HG03439 (cell line): ENCODE measurements at regions not wholly inside any gene's neighbourhood (a gene's known extent, or its start where the extent isn't known, plus 50 kb on each side); places are given as distances from the start of the nearest gene placed in this dataset.
"Not testable (repeated sequence)": the region's sequence is repeated elsewhere in the genome, so short reads cannot be mapped to it uniquely, and the experiment has no call there.

Source experiments
- ATAC-seq: cut with Tn5 transposase; IDR thresholded peaks from one replicate; pipeline ENCODE4 v1.9.1; 2021; ENCODE audit warnings: mild to moderate bottlenecking, moderate library complexity; ENCODE audit not compliant: unreplicated experiment

- ATAC-seq, result no peak
Observed at GRCh38 chr10:60479305-60480020, 89.8 kb upstream of the ANK3 start.

GRCh38 chr10:60476451-60476850 lies 86.8 kb upstream of the ANK3 start:
- no peak for ATAC-seq

- ATAC-seq, result no peak
Observed at GRCh38 chr10:60473557-60473956, 83.9 kb upstream of the ANK3 start.

GRCh38 chr10:60470091-60470490 lies 80.4 kb upstream of the ANK3 start:
- no peak for ATAC-seq

DNA sequence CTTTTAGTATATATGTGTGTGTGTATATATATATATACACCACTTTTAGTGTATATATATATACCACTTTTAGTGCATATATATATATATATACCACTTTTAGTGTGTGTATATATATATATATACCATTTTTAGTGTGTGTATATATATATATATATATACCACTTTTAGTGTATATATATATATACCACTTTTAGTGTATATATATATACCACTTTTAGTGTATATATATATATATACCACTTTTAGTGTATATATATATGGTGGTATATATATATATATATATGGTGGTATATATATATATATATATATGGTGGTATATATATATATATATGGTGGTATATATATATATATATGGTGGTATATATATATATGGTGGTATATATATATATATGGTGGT lies 79.5 kb upstream of the ANK3 start:
- ATAC-seq, result not testable (repeated sequence)

- ATAC-seq, result no peak
Observed at GRCh38 chr10:60467202-60467546, 77.5 kb upstream of the ANK3 start.

- no peak for ATAC-seq
Observed at GRCh38 chr10:60466267-60467201, 76.9 kb upstream of the ANK3 start.

- ATAC-seq, result no peak
Observed at GRCh38 chr10:60465801-60466200, 76.1 kb upstream of the ANK3 start.

- no peak for ATAC-seq
Observed at GRCh38 chr10:60464659-60465058, 75.0 kb upstream of the ANK3 start.

DNA sequence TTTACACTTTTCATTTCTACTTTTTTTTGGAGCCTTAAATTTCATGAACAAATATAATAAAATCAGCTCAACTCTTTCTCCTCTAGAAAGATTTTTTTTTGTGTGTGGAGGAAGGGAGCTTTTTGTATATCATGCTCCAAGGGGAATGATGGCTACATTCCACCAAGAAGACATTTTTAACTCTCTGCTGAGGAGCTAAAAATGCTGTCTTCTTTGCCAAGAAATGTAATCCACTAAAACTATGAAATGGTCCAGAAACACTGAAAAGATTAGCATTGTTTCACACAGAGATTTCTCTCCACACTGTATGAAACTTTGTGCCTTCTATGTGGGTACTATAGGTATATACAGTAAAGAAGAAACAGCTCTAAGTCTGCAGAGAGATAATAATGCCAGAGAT lies 74.1 kb upstream of the ANK3 start:
- ATAC-seq, result no peak

DNA sequence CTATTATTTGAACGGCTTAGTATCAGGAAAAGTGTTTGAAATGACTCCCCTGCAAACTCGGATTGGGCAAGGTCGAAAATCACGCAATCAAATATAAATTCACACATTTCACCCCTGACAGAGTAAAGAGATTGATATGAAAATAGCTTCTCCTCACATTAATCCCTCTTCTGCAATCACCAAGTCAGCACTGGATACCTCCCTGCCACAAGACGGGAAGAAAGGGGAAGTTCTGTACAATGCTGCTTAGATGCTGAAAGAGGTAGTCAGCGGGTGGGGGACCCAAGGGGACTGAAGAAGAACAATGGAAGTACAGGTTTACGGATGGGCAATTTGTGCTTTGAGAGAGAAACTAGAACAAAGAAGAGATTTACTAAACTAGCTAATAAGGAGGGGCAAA lies 72.0 kb upstream of the ANK3 start:
- ATAC-seq, result no peak

GRCh38 chr10:60459701-60460457 lies 70.2 kb upstream of the ANK3 start:
- ATAC-seq, result no peak

DNA sequence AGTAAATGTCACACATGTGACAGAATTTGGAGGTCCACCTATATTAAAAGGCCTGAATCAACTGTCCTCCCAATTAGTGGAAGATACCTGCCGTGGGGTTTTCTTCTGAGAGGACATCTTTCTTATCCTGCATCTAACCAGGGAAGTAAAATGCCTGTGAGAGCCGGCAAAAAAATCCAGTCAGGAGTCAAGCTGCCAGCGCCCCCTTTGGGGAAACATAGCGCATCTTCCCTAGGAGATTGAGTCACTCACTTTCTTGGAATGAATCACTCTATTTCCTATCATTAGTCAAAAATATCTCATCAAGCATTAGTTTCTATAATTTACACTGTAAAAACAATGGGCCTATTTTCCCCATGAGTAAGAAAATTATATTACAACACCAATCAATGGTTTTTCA lies 66.4 kb upstream of the ANK3 start:
- ATAC-seq, result no peak

DNA sequence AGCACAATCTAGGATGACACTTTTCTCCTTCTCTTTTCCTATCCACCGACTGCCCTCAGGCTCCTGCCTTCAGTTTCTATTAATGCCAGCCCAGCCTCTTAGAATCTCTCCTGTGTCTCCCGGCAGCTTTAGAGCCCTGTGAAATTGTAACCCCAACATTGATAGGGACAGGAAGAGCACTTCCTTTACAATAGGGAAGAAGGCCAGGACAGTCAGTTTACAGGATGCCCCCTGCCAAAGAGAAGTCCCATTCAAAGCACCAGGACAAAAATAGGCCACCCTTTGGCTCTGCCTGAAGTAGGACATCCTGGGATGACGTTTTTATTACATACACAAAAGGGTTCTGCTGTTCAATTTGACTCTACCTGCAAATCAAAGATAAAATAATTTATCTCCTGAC lies 64.7 kb upstream of the ANK3 start:
- ATAC-seq, result no peak

- ATAC-seq, result no peak
Observed at GRCh38 chr10:60453036-60453435, 63.4 kb upstream of the ANK3 start.

DNA sequence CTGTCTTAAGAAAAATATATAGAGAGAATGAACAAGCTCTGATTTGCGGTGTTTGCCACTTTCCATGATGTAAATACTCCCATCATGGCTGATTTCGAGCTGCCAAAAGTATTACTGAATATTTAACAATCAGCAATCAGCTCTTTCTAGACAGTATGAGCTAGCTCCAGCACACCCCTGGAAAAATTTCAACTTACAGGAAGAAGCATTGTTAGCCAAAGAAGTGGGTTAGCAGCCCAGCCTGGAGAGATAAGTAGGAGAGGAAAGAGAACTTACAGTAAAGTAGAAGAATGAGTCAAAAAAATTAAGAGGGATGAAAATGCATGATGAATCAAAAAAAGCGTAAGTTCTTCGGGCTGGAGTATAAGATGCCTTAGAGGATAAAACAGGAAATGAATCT lies 60.6 kb upstream of the ANK3 start:
- ATAC-seq, result no peak

DNA sequence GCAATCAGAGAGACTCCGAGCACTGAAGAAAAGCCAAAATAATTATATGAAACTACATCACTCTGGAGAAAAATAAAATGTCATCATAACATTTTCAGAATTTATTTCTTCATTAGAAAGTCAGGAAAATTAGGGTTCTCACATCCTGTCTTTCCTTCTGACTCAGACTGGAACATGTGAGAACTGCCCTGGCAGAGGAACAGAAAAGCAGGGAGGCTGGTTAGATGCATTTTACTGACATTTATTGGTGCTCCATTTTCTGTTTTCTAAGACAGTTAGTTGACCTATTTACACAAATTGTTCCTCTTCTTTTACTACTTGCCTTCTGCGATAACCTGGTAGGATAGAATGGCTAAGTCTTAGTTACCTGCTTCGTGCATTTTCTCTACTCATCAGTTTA lies 58.6 kb upstream of the ANK3 start:
- no peak for ATAC-seq

GRCh38 chr10:60446851-60447250 lies 57.2 kb upstream of the ANK3 start:
- no peak for ATAC-seq

DNA sequence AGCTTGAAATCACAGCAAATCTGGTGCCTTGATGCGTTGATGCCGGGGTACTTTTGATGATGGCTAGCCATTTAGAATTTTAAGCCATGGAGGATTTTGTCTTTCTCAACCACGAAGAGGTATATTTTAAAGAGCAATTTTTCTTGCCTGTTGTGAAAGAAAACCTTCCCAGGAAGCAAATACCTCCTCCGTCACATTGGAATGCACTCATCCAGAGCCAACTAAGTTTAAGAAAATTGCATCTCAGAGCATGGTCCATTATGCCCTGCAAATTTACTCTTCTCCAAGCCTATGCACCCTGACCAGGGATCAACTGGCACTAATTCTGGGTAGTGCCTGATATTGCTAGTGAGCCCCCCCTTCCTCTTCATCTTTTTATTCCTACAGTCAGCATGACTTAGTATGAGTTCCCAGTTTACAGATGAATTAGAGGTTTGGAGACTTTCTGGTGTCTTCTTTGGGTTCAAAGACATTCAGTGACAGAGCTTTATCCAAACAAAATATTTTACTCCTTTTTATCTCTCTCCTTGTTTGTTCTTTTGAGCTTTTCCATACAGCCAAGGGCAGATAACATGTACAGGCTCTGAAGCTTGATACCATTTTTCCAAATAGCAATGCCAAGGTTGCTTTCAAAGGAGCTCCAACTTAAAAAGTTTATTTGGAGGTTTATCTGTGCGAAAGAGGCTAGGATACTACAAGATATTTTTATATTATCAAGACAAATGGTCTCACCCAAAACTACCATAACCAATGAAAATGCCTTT lies 56.6 kb upstream of the ANK3 start:
- no peak for ATAC-seq

- no peak for ATAC-seq
Observed at GRCh38 chr10:60444494-60445064, 54.9 kb upstream of the ANK3 start.

GRCh38 chr10:60443346-60443745 lies 53.7 kb upstream of the ANK3 start:
- ATAC-seq, result no peak
